HG03520 (cell line): ENCODE measurements at regions not wholly inside any gene's neighbourhood (a gene's known extent, or its start where the extent isn't known, plus 50 kb on each side); places are given as distances from the start of the nearest gene placed in this dataset.
A peak's percentile ranks its signal among the peaks of the same experiment; 100 is the strongest.
"Not testable (repeated sequence)": the region's sequence is repeated elsewhere in the genome, so short reads cannot be mapped to it uniquely, and the experiment has no call there.

Experiments
- ATAC-seq: cut with Tn5 transposase; IDR thresholded peaks from one replicate; pipeline ENCODE4 v1.9.1; 2021; ENCODE audit warnings: mild to moderate bottlenecking, moderate library complexity; ENCODE audit not compliant: unreplicated experiment

DNA sequence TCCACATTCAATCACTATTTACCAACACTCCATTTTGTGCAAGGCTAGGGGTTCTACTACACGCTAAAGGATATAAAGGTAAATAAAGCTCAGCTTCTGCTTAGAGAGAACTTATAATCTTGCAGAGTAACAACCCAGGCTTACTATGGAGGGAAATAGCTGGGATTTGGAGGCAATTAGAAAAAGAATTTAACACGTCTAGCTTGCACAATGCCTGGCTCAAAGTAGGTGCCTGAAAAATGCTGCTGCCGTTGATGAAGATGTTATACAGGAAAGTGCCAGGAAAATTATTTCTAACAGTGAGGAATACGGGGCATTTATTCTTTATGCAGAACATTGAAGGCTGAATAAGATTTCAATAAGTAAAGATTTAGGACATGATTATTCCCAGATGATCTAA lies 214.2 kb downstream of the KITLG start:
- ATAC-seq, result no peak

DNA sequence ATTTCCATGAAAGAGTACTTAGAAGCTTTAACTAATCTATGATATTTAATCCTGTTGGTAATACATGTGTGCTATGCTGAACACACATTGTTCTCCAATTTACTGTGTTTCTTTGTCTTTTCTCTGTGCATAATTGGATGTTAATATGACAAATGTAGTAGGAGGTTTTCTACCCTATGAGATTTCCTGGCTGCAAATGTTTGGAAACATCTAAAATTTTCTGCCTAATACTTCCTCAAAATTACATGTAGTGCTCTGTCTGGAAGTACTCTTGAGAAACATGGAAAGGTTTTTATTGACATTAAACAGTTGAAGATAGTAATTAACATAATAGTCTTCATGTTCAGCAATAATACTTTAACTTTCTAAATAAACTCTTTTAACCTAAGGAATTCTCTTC lies 213.0 kb downstream of the KITLG start:
- ATAC-seq, result no peak

DNA sequence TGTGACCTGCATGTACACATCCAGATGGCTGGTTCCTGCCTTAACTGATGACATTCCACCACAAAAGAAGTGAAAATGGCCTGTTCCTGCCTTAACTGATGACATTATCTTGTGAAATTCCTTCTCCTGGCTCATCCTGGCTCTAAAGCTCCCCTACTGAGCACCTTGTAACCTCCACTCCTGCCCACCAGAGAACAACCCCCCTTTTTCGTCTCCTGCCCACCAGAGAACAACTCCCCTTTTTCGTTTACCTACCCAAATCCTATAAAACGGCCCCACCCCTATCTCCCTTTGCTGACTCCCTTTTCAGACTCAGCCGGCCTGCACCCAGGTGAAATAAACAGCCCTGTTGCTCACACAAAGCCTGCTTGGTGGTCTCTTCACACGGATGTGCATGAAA lies 212.2 kb downstream of the KITLG start:
- ATAC-seq, result not testable (repeated sequence)

DNA sequence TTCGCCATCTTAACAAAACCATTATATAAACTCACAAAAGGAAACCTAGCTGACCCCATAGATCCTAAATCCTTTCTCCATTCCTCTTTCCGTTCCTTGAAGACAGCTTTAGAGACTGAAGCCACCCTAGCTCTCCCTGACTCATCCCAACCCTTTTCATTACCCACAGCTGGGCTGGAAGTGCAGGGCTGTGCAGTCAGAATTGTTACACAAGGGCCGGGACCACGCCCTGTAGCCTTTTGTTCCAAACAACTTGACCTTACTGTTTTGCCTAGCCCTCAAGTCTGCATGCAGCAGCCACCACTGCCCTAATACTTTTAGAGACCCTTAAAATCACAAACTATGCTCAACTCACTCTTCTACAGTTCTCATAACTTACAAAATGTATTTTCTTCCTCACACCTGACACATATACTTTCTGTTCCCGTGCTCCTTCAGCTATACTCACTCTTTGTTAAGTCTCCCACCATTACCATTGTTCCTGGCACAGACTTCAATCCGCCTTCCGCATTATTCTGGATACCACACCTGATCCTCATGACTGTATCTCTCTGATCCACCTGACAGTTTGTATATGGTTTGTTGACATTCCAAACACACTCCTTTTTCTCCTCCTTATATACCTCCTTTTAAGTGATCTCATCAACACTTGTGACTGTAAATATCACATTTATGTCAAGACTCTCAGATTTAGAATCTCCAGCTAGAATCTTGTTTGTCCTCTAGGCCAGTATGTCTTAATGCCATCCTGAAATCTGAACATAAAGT lies 208.7 kb downstream of the KITLG start:
- no peak for ATAC-seq

DNA sequence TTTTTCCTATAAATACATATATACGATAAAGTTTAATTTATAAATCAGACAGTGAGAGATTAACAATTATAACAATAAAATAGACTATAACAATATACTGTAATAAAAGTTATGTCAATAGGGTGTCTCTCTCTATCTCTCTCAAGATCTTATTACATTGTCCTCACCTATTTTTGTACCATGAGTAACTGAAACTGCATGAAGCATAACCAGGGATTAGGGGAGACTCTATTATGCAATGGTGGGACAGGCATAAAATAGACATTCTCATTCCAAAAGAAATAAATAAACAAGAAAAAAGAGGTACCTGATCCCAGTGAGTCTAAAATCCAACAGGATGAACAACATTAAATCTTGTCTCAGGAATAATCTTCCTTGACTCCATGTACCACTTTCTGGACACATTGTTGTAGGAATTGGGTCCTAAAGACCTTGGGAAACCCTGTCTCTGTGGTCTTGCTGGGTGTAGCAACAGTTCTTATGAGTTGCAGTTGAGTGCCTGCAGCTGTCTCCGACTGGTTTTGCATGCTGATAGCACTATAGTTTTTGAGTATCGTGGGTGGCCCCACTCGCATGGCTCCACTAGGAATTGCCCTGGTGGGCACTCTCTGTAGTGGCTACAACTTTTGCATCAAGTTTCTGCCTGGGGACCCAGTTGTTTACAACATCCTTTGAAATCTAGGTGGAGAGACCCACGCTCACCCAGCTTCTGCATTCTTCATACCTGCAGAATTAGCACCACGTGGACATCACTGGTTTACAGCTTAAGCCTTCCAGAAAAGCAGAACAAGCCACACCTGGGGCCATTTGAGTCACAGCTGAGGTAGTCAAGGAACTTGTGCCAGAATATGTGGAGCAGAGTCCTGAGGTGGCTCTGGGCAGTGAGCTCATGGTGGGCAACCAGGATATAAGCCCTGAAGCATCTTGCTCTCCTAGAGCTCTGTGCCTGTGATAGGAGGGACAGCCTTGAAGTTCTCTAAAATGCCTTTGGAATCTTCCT lies 204.7 kb downstream of the KITLG start:
- no peak for ATAC-seq

DNA sequence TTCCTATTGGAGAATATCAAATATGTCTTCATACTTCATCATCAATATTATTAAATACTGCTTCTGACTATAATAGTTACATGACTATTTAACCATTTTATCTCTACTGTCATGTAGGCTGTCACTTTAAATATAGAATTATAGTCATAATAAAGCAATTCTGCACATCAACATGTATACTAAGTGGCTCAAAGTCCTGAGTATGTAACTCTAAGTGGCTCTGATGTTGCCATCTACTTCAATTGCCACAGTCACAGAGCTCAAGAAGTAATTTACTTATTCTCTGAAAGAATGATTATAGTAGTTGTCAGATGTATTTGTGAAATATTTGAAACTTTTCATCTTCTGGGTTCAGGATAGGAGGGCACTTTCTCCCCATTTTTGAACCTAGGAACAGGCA lies 202.3 kb downstream of the KITLG start:
- ATAC-seq, result no peak

DNA sequence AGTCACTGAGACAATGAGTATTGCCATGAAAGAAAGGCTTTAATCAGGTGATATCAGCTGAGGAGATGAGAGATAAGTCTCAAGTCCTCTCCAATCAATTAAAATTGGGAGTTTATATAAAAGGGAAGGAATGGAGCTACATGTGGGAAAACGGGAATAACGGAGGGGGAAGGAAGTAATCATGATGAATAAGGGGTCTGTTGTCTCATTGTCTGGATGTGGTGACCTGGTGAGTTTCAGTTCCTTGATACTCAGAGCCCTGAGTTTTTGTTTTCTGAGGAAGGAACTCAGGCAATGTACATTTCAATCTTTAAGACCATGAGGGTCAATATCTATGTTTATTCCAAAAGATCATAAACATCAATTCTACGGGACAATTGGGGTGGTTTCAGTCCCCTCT lies 198.8 kb downstream of the KITLG start:
- ATAC-seq, result no peak

DNA sequence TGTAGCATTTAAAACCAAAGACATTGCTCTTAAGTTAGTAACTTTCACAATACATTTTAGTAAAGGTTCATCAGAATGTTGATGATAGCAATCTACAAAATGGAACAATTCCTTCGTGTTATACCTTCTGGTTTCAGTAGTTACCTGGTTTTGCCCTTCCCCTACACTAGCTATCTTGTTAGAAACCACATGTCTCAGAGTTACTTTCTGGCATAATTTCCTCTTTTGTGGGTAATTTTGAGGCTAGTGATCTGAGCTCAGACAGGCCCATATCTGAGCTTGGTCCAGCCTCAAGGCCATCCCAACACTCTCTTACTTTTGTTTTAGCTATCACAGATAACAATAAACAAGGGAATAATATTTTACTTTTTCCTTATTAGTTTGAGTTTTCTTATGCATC lies 196.9 kb downstream of the KITLG start:
- ATAC-seq, result peak; percentile 67

DNA sequence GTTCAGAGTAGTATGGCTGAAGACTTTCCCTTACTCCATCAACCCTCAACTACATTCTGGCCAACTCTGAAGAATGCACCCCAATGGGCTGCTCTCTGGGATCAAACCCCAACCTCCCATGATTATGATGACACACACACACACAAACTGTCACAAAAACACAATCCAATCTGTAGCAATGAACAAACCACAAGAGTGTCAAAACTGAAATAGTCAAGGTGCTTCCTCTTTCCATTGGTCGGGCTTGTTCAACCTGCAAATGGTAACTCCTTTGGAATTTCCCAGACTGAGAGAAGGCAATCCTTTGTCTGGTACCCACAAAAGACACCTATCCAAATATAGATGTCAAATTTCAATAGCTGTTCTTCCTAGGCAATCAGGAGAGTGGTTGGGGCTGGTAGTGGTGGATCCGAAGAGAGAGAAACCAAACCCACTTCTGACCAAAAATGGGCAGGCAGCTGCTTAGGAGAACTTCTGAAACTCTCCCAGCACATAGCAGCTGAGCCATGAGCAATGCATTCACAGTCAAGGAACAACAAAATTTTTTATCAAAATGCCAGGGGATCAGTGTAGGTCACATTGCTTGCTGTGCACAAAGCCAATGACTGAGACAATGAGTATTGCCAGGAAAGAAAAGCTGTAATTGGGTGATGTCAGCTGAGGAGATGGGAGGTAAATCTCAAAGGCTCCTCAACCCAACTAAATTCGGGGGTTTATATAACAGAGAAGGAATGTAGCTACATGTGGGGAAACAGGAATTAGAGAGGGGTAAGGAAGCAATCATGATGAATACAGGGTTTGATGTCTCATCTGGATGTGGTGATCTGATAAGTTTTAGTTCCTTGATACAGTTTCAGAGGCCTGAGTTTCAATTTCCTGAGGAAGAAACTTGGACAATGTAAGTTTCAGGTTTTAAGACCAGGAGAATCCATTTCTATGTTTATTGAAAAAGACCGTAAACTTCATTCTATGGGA lies 191.4 kb downstream of the KITLG start:
- peak; percentile 46 for ATAC-seq

DNA sequence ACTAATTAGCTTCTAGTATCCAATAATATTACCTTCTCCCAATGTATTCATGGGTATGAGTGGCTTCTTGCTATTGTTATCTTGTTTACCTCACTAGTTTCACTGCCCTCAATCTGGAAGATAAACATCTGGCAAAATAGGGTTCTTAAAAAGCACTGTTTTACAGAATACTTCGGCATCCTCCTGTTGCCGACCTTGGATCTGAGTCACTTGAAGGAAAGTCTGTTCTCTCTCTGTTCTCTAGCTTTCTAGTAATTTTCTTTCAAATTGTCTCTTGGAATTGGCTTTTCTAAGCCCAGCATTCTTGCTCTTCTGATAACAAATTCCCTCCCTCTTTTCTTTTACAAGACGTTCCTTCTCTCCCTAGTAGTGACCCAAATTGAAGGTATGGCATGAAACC lies 189.5 kb downstream of the KITLG start:
- no peak for ATAC-seq

DNA sequence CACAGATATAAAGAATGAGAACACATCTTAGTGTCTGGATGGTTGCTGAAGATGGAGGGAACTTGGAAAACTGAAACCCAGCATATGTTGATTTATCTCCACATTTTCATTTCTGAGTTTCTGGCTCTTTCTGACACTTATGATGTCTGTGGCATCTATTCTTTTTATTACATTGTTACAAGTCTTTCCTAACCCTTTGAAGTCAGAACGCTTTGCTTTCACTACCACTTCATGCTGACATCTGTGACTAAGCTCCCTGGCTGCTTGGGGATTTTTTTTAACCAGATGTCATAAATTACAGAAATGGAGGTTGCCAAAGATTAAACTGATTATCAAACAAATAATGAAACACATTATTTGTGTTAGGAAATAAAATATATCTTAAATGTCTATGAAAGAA lies 188.7 kb downstream of the KITLG start:
- ATAC-seq, result peak; percentile 41

DNA sequence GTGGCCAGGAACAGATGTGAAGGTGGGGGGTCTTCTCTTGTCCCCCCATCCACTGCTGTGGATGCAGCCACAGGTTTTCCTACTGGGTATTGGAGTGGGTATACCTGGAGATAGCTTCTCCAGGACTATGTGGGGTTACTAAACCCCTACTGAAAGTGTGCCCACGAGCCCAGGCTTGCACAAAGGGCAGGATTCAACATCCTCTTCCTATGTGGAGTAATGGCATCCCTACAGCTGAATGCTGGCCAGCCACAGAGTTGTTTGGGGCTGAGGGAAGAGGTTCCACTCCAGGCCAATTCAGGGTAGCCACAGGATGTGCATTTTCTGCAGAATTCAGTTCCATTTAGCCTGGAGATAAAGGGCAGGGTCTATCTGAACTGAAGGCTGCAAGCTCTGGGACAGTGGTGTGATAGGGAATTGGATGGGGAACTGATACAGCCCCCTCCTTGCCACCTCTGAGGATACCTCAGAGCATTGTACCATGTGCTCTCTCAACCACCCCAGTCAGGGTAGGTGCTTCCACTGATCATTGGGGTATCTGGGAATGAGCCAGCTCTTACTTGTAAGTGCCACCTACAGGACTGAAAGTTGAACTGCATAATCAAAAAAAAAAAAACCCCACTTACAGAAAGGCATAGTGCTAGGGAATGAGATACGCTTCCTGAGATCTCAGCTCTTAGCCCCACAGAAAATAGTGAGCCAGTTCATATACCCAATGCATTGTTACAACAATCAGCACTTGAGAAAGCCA lies 187.1 kb downstream of the KITLG start:
- no peak for ATAC-seq

DNA sequence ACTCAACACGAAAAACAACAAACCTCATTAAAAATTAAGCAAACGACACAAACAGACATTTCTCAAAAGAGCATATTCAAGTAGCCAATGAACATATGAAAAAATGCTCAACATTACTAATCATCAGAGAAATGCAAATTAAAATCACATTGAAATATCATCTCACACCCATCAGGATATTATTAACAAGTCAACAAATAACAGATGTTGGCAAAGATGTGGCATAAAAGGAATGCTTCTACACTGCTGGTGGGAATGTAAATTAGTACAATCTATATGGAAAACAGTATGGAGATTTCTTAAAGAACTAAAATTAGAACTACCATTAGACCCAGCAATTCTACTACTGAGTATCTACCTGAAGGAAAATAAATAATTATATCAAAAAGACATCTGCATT lies 182.2 kb downstream of the KITLG start:
- ATAC-seq, result no peak

DNA sequence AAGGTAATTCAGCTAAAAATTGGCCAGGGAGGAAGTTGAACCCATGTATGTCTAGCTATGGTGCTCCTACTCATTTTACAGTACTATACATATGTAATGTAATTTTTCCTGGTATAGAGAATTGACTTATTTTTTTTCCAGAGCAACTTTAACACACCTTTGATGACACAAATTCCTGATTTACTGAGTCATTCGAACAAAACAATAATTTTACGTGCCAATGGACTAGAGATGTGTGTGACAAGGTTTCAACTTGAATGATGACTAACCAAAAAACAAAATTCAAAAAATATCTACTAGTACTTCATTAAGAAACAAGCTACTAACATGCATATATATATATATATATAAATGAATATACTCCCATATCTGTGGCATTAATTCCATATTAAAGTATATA lies 180.5 kb downstream of the KITLG start:
- no peak for ATAC-seq

DNA sequence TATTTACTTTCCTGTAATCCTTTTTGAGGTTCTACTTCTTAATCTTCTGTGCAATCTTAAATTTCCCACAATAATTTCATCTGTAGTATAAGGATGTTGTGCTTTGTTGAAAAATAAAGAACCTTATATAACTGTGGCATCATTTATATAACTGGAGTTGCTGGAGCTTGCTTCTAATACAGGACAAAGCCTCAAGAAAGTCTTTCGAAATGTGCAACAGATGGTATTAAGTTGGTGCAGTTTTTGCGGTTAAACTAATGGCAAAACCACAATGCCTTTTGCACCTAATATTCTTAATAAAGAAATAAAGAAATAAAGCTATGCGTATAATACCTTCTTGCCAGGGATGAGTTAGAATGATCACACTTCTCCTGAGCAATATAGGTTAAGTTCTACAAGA lies 180.0 kb downstream of the KITLG start:
- no peak for ATAC-seq

DNA sequence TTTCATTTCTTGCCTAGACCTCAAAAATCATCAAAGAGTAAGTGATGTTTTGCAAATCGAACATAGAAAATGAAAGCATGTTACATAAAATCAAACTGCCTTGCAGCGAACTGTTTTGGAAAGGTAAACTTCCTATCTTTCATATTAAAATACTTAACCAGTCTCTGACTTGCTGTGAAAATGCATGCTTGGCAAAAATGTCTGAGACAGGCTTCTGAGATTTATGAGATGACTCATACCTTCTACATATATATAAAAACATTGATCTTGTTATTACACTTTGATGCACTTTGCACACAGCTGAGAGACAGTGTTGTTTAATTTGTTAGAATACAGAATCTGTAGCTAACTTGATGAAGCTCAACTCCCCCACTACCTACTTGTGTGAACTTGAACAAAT lies 179.1 kb downstream of the KITLG start:
- no peak for ATAC-seq

DNA sequence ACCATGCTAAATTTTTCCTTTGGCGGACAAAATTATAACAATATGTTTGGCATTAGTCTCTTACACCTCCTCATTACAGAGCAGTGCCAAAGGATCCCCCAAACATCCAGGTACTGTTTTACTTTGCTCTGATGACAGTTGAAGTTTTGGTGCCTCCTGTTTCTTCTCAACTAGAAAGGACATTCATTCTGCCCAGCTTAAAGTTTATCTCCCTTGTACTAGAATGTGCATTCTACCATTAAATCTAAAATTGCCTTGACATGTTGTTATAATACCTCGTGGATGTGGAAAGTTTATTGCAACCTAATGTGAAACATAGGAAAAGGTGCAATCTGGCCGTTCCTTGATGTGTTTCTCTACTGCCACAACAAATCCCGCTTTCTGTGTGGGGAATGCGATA lies 173.4 kb downstream of the KITLG start:
- ATAC-seq, result no peak

DNA sequence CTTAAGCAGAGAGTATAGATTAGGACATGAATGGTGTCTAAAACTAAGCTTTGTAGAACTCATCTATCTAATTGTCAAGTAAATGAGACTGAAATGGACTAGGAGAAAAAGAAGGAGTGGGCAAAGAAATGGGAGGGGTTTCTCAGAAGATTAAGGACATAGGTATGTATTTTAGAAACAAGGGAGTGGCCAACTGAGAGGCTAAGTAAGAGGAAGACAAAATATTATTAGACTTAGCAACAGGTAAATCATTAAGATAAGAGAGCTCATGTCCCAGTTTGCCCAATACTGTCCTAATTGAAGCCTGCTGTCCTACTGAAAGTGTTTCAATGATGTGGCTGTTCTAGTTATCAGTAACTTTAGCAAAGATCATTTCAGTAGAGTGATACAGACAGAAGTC lies 171.4 kb downstream of the KITLG start:
- ATAC-seq, result no peak

DNA sequence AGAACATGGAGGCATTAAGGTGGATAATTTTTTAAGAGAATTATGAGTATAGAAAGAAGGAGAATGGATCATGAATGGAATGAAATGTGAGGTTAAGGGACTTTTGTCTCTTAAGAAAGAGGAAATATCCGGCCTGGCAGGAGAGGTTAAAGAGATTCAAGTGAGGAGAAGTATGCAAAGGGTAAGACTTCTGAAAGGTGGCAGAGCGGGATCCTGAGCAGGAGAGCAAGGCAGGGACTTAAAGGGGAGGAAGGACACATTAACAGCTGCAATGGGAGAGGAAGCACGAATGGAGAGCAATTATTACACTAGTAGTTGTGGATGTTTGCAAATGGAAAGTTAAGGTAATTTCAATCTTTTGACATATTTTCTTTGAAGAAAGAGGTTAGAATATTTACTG lies 171.0 kb downstream of the KITLG start:
- ATAC-seq, result no peak

DNA sequence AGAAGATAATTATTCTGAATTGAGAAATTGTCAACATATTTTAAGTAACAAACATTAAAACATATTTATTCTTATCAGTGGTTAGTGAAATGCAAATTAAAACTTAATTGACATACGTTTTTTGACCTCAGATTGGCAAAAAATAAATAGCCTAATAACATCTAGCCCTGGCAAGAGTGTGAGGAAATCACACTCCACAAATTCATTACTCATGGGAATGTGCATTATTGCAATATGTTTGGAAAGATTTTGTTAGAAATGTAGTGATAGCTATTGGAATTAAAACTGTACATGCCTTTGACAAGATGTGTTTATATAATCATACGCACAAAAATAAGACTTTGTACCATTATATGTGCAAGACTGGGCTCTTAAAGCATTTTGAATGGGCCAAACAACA lies 168.6 kb downstream of the KITLG start:
- no peak for ATAC-seq
